HT1080 (cell line): ENCODE measurements at regions not wholly inside any gene's neighbourhood (a gene's known extent, or its start where the extent isn't known, plus 50 kb on each side); places are given as distances from the start of the nearest gene placed in this dataset.
A peak's percentile ranks its signal among the peaks of the same experiment; 100 is the strongest.
"Not testable (repeated sequence)": the region's sequence is repeated elsewhere in the genome, so short reads cannot be mapped to it uniquely, and the experiment has no call there.

ENCODE experiments used
- DNase-seq: peaks from one replicate; pipeline ENCODE4 v3.0.0-alpha.2; 2015; ENCODE audit warnings: low read depth

DNA sequence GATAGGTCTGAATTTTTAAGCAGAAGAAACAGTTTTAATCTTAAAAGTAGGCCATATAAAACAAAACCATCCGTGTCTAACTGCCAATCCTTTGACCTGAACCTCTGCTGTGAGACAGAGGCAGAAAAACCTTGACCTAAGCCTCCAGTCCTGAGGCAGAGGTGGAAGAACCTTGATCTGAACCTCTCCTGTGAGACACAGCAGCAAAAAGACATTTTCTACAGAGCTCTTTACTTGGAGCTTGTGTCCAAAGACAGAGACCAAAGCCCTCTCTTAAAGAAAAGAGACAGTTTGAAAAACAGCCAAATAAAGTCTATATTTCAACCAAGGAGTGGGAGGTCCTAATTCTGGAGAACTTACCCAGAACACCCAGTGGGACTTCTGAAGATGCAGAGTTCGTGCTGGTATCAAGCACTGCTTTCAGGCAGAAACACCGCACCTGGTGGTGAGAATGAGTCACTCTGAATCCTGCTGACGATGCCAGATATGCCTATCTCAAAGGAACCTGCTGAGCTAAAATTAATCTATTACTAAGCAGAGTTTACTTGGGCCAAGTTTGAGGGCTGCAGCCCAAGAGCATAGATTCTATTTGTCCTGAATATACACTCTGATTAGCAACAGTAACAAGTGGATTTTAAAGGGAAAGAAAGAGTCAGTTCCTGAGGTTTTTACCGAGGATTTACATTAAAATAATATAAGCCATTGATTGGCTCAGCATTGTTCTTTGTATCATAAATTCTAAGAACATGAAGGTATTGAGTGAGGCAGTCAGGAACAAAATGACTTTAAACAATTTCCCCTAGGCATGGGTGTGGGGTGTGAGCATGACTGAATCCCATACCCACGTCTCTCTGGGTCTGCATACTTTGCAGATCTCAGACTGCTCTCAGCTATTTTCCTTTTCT, 806.4 kb downstream of the TRIB2 start:
- DNase-seq = peak; percentile 63

GRCh38 chr2:13524492-13524891, 807.8 kb downstream of the TRIB2 start:
- no peak for DNase-seq

DNA sequence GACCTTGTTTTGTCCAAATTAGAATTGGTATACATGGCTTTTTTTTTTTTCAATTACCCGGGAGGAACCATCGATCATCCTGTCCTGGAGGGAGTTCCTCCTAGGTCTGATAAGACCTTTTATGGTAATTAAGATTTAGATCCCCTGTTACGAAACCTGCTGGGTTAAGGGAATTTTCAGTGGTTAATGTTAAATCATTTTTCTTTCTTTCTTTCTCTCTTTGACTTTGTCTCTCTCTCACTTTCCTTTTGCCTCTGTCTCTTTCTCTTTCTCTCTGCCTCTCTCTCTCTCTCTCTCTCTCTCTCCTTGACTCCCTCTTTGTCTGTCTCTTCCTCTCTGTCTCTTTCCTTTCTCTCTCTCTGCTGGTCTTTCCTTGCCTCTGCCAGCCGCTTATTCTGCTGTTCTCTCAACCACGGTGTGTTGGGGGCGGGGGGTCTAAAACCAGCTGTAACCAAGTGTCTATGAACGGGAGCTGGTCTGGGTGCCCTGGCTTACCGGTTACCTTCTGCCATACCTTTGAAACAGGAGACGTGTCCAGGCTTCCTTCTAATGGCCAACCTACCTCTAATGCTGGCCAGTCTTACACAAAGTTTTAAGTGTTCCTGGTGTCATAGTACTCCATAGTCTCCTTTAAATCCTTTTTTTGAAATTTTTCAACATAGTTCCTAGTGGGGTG, 815.1 kb downstream of the TRIB2 start:
- DNase-seq = not testable (repeated sequence)

GRCh38 chr2:13532781-13533523, 816.2 kb downstream of the TRIB2 start:
- not testable (repeated sequence) for DNase-seq

DNA sequence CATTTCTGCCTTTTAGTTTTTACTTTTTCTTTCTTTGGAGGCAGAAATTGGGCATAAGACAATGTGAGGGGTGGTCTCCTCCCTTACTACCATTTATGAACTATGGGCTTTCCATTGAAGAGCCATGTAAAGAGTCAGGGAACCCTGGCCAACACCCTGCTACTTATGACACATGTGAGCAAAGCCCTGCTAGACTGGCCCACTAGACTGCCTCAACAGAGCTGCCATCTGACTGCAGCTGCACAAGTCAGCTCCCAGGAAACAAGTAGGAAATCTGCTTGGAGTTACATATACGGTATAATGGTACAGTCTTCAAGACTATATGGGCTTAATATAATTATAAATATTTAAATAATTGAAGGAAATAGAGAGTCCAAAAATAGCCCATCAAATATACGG, 816.8 kb downstream of the TRIB2 start:
- no peak for DNase-seq

- no peak for DNase-seq
Observed at GRCh38 chr2:13536941-13537340, 820.2 kb downstream of the TRIB2 start.

- no peak for DNase-seq
Observed at GRCh38 chr2:13537771-13538349, 821.1 kb downstream of the TRIB2 start.

- no peak for DNase-seq
Observed at GRCh38 chr2:13539296-13539695, 822.6 kb downstream of the TRIB2 start.

GRCh38 chr2:13542061-13542460, 825.3 kb downstream of the TRIB2 start:
- DNase-seq = no peak

- DNase-seq = no peak
Observed at GRCh38 chr2:13542642-13543041, 825.9 kb downstream of the TRIB2 start.

DNA sequence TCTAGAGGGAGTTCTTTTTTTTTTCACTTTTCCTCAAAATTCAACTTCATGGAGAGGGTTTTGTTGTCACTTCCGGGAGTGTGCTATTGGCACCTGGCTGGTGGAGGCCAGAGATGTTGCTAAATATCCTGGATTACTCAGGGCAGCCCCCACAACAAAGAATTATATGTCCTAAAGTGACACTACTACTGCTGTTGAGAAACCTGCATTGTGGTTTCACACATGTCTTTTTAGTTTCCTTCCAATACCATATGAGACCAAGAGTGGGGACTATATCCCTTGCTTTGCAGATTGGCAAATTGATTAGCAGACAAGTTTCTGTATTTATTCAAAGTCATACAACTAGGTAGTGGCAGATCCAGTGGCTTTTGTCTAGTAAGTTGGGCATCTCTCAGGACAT, 826.8 kb downstream of the TRIB2 start:
- no peak for DNase-seq

GRCh38 chr2:13545320-13545719, 828.6 kb downstream of the TRIB2 start:
- DNase-seq = no peak

- no peak for DNase-seq
Observed at GRCh38 chr2:13546131-13546530, 829.4 kb downstream of the TRIB2 start.

DNA sequence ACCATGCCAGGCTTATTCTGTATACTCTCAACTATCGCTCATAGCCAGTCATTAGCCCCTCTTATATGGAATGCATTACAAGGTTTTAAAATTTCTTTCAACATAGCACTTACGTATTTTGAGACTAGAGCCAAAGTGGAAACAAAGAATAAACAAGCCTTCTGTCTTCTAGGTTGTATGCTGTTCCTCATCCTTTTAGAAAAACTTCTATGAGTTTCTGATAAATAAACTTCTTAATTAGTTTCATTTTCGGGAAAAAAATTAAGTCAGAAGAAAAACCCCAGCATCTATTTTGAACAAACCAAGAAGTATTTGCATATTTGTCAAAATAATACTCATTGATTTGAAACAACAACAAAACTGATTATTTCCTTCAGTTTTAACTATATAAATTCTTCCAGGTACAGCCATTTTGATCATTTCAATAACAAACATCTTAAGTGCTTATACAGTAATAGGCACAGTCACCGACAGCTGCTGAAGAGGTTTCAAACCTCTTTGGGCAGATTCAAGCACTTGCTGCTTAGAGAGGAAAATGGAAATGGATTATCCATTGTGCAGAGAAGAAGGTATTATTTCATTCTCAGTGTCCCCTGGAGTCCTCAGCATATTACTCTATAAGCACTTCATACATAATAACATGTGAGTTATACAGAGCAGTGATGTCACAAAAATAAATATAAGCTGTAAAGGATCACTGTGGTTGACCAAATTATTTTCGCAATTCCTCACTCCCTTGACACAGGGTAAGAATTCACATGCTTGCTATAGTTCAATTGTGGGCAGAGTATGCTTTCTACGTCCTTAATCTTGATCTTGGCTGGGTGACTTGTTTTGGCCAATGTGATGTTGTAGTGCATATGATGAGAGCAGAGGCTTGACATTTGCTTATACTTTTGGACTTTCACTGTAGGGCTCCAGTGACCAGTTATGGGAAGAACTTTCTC, 833.8 kb downstream of the TRIB2 start:
- no peak for DNase-seq

- DNase-seq = peak; percentile 94
Observed at GRCh38 chr2:13558368-13558767, 841.6 kb downstream of the TRIB2 start.

GRCh38 chr2:13560322-13560721, 843.6 kb downstream of the TRIB2 start:
- DNase-seq = no peak

GRCh38 chr2:13572466-13572865, 855.7 kb downstream of the TRIB2 start:
- DNase-seq = peak; percentile 78

DNA sequence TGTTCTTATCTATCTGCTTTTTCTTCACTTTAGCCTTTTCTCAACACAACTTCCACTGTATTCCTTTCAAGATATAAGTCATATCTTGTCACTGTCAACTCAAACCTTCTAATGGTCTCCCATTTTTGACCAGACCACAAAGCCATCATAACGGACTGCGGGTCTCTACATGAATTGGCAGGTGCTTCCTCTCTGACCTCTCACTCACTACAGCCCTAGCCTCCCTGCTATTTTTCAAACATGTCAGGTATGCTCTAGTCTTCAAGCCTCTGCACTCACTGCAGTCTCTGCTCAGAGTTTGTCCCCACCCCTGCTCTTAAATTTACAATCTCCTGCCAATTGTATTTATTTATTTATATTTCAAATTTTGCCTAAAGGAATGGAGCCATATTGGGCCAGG, 858.1 kb downstream of the TRIB2 start:
- DNase-seq = no peak

DNA sequence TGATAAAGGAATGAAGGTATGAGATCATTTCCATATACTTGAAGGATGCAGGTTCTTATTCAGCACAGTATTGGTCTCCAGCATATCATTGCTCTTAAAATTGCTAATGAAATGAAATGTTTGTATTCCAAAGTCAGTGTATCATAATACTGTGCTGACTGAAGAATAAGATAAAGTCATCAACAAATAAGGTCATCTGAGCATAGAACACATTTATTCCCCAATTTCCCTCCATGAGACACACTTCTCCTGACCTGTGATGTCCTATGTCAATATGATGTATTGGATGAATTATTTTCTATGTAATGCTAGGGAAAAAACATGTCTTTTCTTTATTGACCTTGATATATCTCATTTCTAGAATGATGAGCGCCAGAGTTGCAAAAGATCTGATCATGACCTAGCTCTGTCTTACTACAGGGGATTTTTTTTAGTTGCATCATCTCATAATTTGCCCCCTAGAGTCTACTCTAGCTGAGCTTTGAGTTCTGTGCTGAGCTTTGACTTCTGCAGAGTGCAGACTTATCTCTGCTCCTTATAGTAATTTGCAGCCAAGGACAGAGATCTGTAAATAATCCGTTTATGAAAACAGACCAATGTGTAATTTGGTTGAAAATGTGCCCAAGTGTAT, 859.8 kb downstream of the TRIB2 start:
- no peak for DNase-seq

DNA sequence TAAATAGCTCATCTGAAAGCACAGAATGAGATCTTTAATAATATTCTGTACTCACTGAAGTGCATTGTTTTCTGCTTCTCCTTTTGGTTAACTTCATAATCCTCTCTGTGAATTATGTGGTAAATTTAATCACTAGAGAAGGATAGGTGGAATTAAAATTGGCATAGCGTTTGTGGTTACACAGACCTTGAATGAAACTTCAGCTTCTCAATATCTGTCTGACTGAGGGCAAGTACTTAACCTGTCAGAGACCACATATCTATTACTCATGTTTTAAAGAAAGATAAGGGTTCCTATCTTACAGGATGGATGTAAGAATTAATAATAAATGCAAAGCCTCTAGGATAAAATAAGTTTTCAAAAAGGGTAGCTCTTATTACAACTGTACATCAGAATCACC, 861.8 kb downstream of the TRIB2 start:
- no peak for DNase-seq
